Adrenal gland (tissue), 5 donors: ENCODE measurements at regions not wholly inside any gene's neighbourhood (a gene's known extent, or its start where the extent isn't known, plus 50 kb on each side); places are given as distances from the start of the nearest gene placed in this dataset.

Experiments
- CTCF ChIP-seq, 6 experiments: fragments of 450-650 bp in 4 of 6; fragments of 200-600 bp in 2 of 6; sonication (generic) in 1 of 6; IDR thresholded peaks; 1 replicate in 5 of 6; 2 replicates in 1 of 6; pipeline versions ENCODE4 v1.5.1 to v1.8.0; 2016 to 2021; ENCODE audit warnings: antibody characterized with exemption in 6 of 6, mild to moderate bottlenecking in 2 of 6, moderate library complexity in 1 of 6
- POLR2A ChIP-seq, 2 donors: fragments of 450-650 bp; IDR thresholded peaks; one replicate each; pipeline ENCODE4 v1.6.1; 2017; ENCODE audit warnings: antibody characterized with exemption in 2 of 2, mild to moderate bottlenecking in 2 of 2, moderate library complexity in 1 of 2
- donor health status: DM: no; HTN: no; CAD: no.

GRCh38 chr12:66919466-66919865, 240.6 kb upstream of the GRIP1 start:
- TF ChIP-seq CTCF (IDR thresholded peaks at IDR 0.05): no peak
- no peak for TF ChIP-seq POLR2A (IDR thresholded peaks at IDR 0.05)
